ENCODE measurements at regions not wholly inside any gene's neighbourhood (a gene's known extent, or its start where the extent isn't known, plus 50 kb on each side); places are given as distances from the start of the nearest gene placed in this dataset.

DNA sequence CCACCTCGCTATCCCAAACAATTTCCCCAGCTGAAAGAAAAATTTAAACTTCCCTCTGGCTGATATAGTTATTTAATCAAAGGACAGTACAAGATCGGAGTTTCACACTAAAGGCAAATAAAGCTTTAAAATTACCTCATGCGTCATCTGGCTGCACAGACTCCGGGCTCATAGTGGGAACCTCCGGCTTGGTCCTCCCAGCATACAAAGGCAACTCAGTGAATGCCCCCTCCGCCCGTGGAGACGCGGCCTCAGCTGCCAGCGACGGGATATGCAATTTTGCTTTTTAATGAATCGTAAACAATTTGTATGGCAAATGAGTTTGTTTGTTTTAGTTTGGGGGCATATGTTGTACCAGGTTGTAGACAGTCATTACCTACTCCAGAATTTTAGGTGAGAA lies 214.6 kb upstream of the NFIA start:
- TF ChIP-seq, protein P1, sequence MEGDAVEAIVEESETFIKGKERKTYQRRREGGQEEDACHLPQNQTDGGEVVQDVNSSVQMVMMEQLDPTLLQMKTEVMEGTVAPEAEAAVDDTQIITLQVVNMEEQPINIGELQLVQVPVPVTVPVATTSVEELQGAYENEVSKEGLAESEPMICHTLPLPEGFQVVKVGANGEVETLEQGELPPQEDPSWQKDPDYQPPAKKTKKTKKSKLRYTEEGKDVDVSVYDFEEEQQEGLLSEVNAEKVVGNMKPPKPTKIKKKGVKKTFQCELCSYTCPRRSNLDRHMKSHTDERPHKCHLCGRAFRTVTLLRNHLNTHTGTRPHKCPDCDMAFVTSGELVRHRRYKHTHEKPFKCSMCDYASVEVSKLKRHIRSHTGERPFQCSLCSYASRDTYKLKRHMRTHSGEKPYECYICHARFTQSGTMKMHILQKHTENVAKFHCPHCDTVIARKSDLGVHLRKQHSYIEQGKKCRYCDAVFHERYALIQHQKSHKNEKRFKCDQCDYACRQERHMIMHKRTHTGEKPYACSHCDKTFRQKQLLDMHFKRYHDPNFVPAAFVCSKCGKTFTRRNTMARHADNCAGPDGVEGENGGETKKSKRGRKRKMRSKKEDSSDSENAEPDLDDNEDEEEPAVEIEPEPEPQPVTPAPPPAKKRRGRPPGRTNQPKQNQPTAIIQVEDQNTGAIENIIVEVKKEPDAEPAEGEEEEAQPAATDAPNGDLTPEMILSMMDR (IDR thresholded peaks at IDR 0.05; ENCODE audit: low read depth, low read length): no peak
- H3K4me3 ChIP-seq (ENCODE audit: low read depth, low read length): no peak overlapping the region

- TF ChIP-seq, protein P1 (IDR thresholded peaks at IDR 0.05; ENCODE audit: low read depth, low read length): no peak
- no peak overlapping the region for H3K4me3 ChIP-seq (ENCODE audit: low read depth, low read length)
Measured at GRCh38 chr1:60866917-60867531, 215.3 kb upstream of the NFIA start.

DNA sequence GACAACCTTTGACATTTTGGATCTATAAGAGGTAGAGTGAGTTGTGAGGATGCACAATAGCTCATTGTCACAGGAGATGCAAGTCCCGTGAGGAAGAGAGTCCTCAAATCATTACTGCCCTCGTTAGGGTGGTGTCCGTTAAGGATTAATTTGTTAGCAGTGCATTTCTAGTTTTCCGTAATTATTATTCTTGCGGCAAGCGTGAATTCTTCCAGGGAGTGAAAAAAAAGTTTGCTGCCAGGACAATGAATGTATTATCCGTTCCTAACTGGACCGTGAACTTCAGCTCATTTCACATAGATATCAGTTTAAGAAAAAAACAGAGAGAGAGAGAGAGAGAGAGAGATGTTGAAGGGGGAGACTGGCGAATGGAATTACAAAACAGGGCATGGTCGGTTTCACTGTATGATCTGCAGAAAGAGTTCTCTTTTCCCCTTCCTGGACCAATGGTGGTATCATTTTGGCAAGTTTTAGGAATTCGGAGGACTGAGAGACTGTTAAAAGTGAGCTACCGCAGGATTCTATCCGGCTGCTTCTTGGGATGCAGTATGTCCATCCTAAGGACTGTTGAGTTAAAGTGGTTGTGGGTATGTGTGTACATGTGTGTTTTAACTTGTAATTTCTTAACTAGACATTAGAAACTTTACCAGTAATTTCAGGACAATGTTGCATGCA lies 216.0 kb upstream of the NFIA start:
- TF ChIP-seq, protein P1 (IDR thresholded peaks at IDR 0.05; ENCODE audit: low read depth, low read length): no peak

DNA sequence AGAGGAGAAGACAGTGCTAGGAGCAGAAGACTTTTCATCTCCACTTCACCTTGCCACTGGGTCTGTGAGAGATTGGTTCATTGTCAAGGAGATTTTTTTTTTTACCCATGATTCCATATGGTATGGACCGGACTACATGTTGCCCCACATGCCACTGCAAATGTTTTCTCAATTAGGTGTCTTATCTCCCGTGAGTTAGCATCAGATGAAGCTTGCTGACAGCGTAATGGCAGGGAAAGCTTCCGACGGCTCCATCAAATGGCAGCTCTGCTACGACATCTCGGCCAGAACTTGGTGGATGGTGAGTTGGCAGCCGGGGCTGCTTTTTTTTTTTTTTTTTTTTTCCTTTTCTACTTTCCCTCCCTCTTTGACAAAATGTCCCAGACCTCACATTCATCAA lies 217.2 kb upstream of the NFIA start:
- TF ChIP-seq, protein P1 (IDR thresholded peaks at IDR 0.05; ENCODE audit: low read depth, low read length): no peak
- H3K4me3 ChIP-seq (ENCODE audit: low read depth, low read length): no peak overlapping the region

More for the DNA sequence above, 216.0 kb upstream of the NFIA start:
- H3K4me3 ChIP-seq (ENCODE audit: low read depth, low read length): no peak overlapping the region

- TF ChIP-seq, protein P1 (IDR thresholded peaks at IDR 0.05; ENCODE audit: low read depth, low read length): no peak
- H3K4me3 ChIP-seq (ENCODE audit: low read depth, low read length): no peak overlapping the region
Measured at GRCh38 chr1:60864722-60865121, 217.6 kb upstream of the NFIA start.

DNA sequence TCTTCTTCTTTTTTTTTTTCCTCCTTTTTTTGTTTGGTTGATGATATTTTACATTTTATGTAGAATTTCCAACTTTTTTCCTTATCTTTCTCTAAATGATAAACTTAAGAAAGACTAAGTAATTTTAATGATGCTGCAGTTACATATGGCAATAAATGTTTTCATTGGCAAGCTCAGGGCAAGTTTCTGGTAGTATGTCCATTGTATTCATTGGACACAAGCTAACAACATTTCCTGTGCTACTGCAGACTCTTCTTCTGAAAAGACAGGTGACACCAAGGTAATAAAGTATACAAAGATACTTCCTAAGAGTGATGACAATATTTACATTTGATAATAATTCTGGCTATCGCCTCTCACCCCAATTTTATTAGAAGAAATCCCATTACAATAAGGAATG lies 219.2 kb upstream of the NFIA start:
- TF ChIP-seq, protein P1 (IDR thresholded peaks at IDR 0.05; ENCODE audit: low read depth, low read length): no peak
- H3K4me3 ChIP-seq (ENCODE audit: low read depth, low read length): no peak overlapping the region

GRCh38 chr1:60861961-60862567 lies 220.3 kb upstream of the NFIA start:
- TF ChIP-seq, protein P1 (IDR thresholded peaks at IDR 0.05; ENCODE audit: low read depth, low read length): no peak

More at GRCh38 chr1:60861961-60862567, 220.3 kb upstream of the NFIA start:
- H3K4me3 ChIP-seq (ENCODE audit: low read depth, low read length): no peak overlapping the region
